PC-3 (cell line): ENCODE measurements at regions not wholly inside any gene's neighbourhood (a gene's known extent, or its start where the extent isn't known, plus 50 kb on each side); places are given as distances from the start of the nearest gene placed in this dataset.

Experiments used
- ATAC-seq: fragments of 200-7000 bp; cut with Tn5 transposase; 2 replicates; pipeline ENCODE4 v1.9.1; 2020; ENCODE audit warnings: mild to moderate bottlenecking, moderate library complexity
- BruUV-seq: library from RNA; stranded (reverse); fragments of 400-500 nt; replicated peaks from 2 replicates; lab custom pipeline; 2021; lab: Mats Ljungman, UMichigan
- CTCF ChIA-PET: fragments of 300-600 bp; sonication (Branson Sonifier 250); formaldehyde crosslinking; loops from one replicate; lab custom pipeline; 2022; ENCODE audit warnings: antibody characterized with exemption; lab: Charles Lee
- POLR2A ChIA-PET: fragments of 300-600 bp; sonication (Branson Sonifier 250); formaldehyde crosslinking; loops from one replicate; lab custom pipeline; 2022; ENCODE audit warnings: antibody characterized with exemption; ENCODE audit not compliant: unreplicated experiment; lab: Charles Lee
- DNase-seq: peaks from one replicate; pipeline ENCODE4 v3.0.0-alpha.2; 2015
- H2AFZ ChIP-seq: fragments of 300-600 bp; sonication (generic); 2 replicates; pipeline ENCODE4 v1.6.0; 2016; ENCODE audit warnings: antibody characterized with exemption, low read length
- H3F3A ChIP-seq: fragments of 300-600 bp; sonication (generic); one replicate; pipeline ENCODE4 v1.6.0; 2017; ENCODE audit warnings: antibody characterized with exemption, low read length, control low read depth, mild to moderate bottlenecking; ENCODE audit not compliant: unreplicated experiment
- H3K27ac ChIP-seq: fragments of 300-600 bp; sonication (generic); 2 replicates; pipeline ENCODE4 v1.5.1; 2016; ENCODE audit warnings: mild to moderate bottlenecking, low read length
- H3K27me3 ChIP-seq: fragments of 300-600 bp; sonication (generic); 2 replicates; pipeline ENCODE4 v1.6.1; 2016; ENCODE audit warnings: low read length, mixed read lengths
- H3K36me3 ChIP-seq: fragments of 300-600 bp; sonication (generic); 2 replicates; pipeline ENCODE4 v1.6.1; 2016; ENCODE audit warnings: low read depth, mixed run types, low read length, mixed read lengths
- H3K4me1 ChIP-seq: fragments of 300-600 bp; sonication (generic); 2 replicates; pipeline ENCODE4 v1.5.1; 2016; ENCODE audit warnings: low read length; ENCODE audit not compliant: insufficient read depth
- H3K4me2 ChIP-seq: fragments of 300-600 bp; sonication (generic); 2 replicates; pipeline ENCODE4 v1.6.0; 2016; ENCODE audit warnings: low read length
- H3K4me3 ChIP-seq: fragments of 300-600 bp; sonication (generic); 2 replicates; pipeline ENCODE4 v1.5.1; 2016; ENCODE audit warnings: mild to moderate bottlenecking, low read length, mixed read lengths
- H3K79me2 ChIP-seq: fragments of 300-600 bp; sonication (generic); 2 replicates; pipeline ENCODE4 v1.6.1; 2017; ENCODE audit warnings: low read length, mixed read lengths
- H3K9ac ChIP-seq: fragments of 300-600 bp; sonication (generic); 2 replicates; pipeline ENCODE4 v1.6.0; 2016; ENCODE audit warnings: mild to moderate bottlenecking, low read length
- H3K9me2 ChIP-seq: fragments of 300-600 bp; sonication (generic); replicated peaks from 2 replicates; pipeline ENCODE4 v1.6.1; 2016; ENCODE audit warnings: mixed run types, low read length, mixed read lengths
- H3K9me3 ChIP-seq: fragments of 300-600 bp; sonication (generic); 2 replicates; pipeline ENCODE4 v1.6.1; 2016; ENCODE audit warnings: low read length, mixed read lengths
- H4K20me1 ChIP-seq: fragments of 300-600 bp; sonication (generic); 2 replicates; pipeline ENCODE4 v1.6.1; 2016; ENCODE audit warnings: low read length, mixed read lengths
- CTCF ChIP-seq: fragments of 300-600 bp; sonication (generic); conservative IDR thresholded peaks from 2 replicates; pipeline ENCODE4 v1.5.1; 2017; ENCODE audit warnings: antibody characterized with exemption, low read depth, mild to moderate bottlenecking, low read length
- EZH2 ChIP-seq: fragments of 300-600 bp; sonication (generic); IDR thresholded peaks from one replicate; pipeline ENCODE4 v1.6.1; 2017; ENCODE audit warnings: antibody characterized with exemption, mild to moderate bottlenecking, low read length; ENCODE audit not compliant: unreplicated experiment
- EZH2phosphoT487 ChIP-seq: fragments of 300-600 bp; sonication (generic); IDR thresholded peaks from 2 replicates; pipeline ENCODE4 v1.6.1; 2018; ENCODE audit warnings: mild to moderate bottlenecking, antibody characterized with exemption, low read length, borderline replicate concordance
- intact Hi-C: fragments of 100-400 bp; cut with micrococcal nuclease; formaldehyde crosslinking; loops from 2 replicates; pipeline ENCODE4 v1.9.0; 2023

DNA sequence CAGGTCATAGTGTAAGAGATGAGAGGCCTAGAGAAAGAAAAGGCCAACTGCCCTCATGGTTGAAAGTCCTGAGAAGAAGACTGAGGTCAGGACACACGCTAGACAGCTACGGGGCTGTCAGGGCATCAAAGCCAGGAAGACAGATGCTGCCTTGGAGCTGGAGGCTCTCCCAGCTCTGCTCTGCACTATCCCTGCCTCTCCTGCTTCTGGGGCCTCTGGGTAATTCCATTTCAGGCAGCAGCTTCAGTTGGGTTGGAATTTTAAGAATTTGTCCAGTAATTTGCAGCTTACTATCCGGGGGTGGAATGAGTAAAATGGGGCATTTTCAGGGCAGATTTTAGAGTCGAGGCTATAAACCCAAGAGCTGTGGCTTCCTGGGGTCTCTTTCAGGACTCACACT, 76.2 kb upstream of the CTAGE1 start:
- no peaks in the 10 kb centered on the region for H3K27me3 ChIP-seq
- H3K9me2 ChIP-seq, result no peaks in the 10 kb centered on the region
- no peaks in the 10 kb centered on the region for H3K36me3 ChIP-seq
- no peaks in the 10 kb centered on the region for H3F3A ChIP-seq
- H3K4me1 ChIP-seq, result peaks cover 10% of the 10 kb centered on the region
- no peak overlapping the region for H3K4me3 ChIP-seq
- no peak for ATAC-seq
- intact Hi-C loops, result no loop called here
- no peak overlapping the region for H3K9ac ChIP-seq
- BruUV-seq, result no TSS peak
- no peak overlapping the region for H3K27ac ChIP-seq
- ChIA-PET POLR2A (interaction anchor here (0.6 kb wide), 1 partner anchor 28 kb away, joined by 3 read pairs; no protein-coding TSS in a partner anchor), CTCF (no interaction called here)
- no peak overlapping the region for H2AFZ ChIP-seq
- no peaks in the 10 kb centered on the region for H3K79me2 ChIP-seq
- no peaks in the 10 kb centered on the region for H3K9me3 ChIP-seq
- H3K4me2 ChIP-seq, result no peak overlapping the region
- no peak for DNase-seq
- no peaks in the 10 kb centered on the region for H4K20me1 ChIP-seq
- no peak for TF ChIP-seq EZH2
- no peak for TF ChIP-seq EZH2phosphoT487

- CTCF ChIA-PET, result no interaction called here
- Histone ChIP-seq H4K20me1 (no peaks in the 10 kb centered on the region), H3K27ac (no peak overlapping the region), H3K4me2 (no peak overlapping the region), H3F3A (no peaks in the 10 kb centered on the region), H3K4me1 (peaks cover 7% of the 10 kb centered on the region), H3K4me3 (no peak overlapping the region), H3K9ac (no peak overlapping the region), H3K9me3 (no peaks in the 10 kb centered on the region), H3K9me2 (no peaks in the 10 kb centered on the region), H2AFZ (no peak overlapping the region), H3K27me3 (no peaks in the 10 kb centered on the region), H3K36me3 (no peaks in the 10 kb centered on the region), H3K79me2 (no peaks in the 10 kb centered on the region)
- POLR2A ChIA-PET, result interaction anchor here (0.6 kb wide), 1 partner anchor 29 kb away, joined by 3 read pairs; no protein-coding TSS in a partner anchor
- DNase-seq, result no peak
- ATAC-seq, result no peak
- no TSS peak for BruUV-seq
- intact Hi-C loops, result no loop called here
- TF ChIP-seq EZH2 (no peak), CTCF (no peak), EZH2phosphoT487 (no peak)
Measured at GRCh38 chr18:22494771-22495170, 77.1 kb upstream of the CTAGE1 start.

GRCh38 chr18:22499421-22499820, 81.7 kb upstream of the CTAGE1 start:
- Histone ChIP-seq H3K4me2 (no peak overlapping the region), H3K4me1 (peaks cover 11% of the 10 kb centered on the region), H4K20me1 (no peaks in the 10 kb centered on the region), H3K79me2 (no peaks in the 10 kb centered on the region), H3K4me3 (no peak overlapping the region), H3K36me3 (no peaks in the 10 kb centered on the region), H2AFZ (no peak overlapping the region), H3K9me3 (no peaks in the 10 kb centered on the region), H3K27ac (peak overlapping the region; percentile 48), H3K9ac (no peak overlapping the region), H3K9me2 (no peaks in the 10 kb centered on the region; the same call in 1 of the 2 replicates), H3K27me3 (no peaks in the 10 kb centered on the region), H3F3A (no peaks in the 10 kb centered on the region)
- intact Hi-C loops, result no loop called here
- ChIA-PET CTCF (no interaction called here), POLR2A (no interaction called here)
- BruUV-seq, result no TSS peak
- peak; percentile 77 for DNase-seq
- no peak for TF ChIP-seq EZH2phosphoT487
- TF ChIP-seq CTCF, result no peak
- no peak for TF ChIP-seq EZH2
- peak; percentile 58 for ATAC-seq
